ENCODE measurements at regions not wholly inside any gene's neighbourhood (a gene's known extent, or its start where the extent isn't known, plus 50 kb on each side); places are given as distances from the start of the nearest gene placed in this dataset.

DNA sequence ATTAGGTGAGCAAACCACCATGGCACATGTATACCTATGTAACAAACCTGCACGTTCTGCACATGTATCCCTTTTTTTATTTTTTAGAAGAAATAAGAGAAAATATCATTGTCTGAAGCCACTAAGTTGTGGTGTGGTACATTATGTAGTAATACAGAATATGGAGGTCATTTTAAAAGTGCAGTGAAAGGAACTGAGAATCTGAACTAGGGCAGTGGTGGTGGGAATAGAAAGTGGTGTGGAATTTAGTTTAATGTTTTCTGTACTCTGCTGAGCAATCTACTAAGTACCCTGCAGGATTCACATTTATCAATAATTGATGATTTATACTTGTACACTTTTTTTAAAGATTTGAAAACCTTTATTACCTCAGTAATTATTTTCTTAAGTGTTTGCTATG, 283.5 kb downstream of the CHL1 start:
- H3K4me1 Mint-ChIP-seq (ENCODE audit: low read depth, unreplicated experiment) = no peaks in the 10 kb centered on the region
- CTCF ChIA-PET = no interaction called here
- intact Hi-C loops (cut with micrococcal nuclease; ENCODE audit: unreplicated experiment) = loop anchor here (5.0 to 10.0 kb wide), 2 partner anchors 152 to 365 kb away; no protein-coding TSS in a partner anchor
- no peaks in the 10 kb centered on the region for H3K27me3 Mint-ChIP-seq (ENCODE audit: unreplicated experiment)
- no peak overlapping the region for H3K27ac Mint-ChIP-seq (ENCODE audit: unreplicated experiment)
- H3K4me3 Mint-ChIP-seq (ENCODE audit: low read depth, unreplicated experiment) = no peak overlapping the region
- BruUV-seq (replicated peaks) = no TSS peak
- no peak for TF ChIP-seq CTCF (IDR thresholded peaks at IDR 0.05; ENCODE audit: unreplicated experiment)
- peaks cover 10% of the 10 kb centered on the region for H3K9me3 Mint-ChIP-seq (ENCODE audit: low read depth, unreplicated experiment)
- no peaks in the 10 kb centered on the region for H3K36me3 Mint-ChIP-seq (ENCODE audit: insufficient read depth, unreplicated experiment)
- DNase-seq = no peak

DNA sequence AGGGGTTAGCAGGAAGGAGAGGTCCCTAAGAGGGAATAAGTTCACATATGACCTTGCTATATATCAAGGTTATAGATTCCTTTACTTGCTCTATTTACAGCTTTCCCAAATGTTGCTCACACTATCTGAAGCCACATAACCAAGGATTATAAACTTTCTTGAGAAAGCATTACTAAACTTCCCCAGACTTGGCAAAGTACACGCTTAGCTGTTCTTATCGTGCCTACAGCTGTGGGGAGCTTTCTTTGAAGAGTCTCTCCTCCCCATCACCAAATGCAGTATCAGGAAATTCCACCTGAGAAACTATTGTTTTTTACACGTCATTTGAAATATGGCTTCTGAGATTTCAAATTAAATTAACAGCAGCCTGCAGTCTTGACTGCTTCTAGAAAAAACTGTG, 284.5 kb downstream of the CHL1 start:
- no peaks in the 10 kb centered on the region for H3K4me1 Mint-ChIP-seq (ENCODE audit: low read depth, unreplicated experiment)
- CTCF ChIA-PET = no interaction called here
- no peaks in the 10 kb centered on the region for H3K27me3 Mint-ChIP-seq (ENCODE audit: unreplicated experiment)
- DNase-seq = no peak
- peaks cover 8% of the 10 kb centered on the region for H3K9me3 Mint-ChIP-seq (ENCODE audit: low read depth, unreplicated experiment)
- no peak overlapping the region for H3K4me3 Mint-ChIP-seq (ENCODE audit: low read depth, unreplicated experiment)
- H3K27ac Mint-ChIP-seq (ENCODE audit: unreplicated experiment) = no peak overlapping the region
- BruUV-seq (replicated peaks) = no TSS peak
- intact Hi-C loops (cut with micrococcal nuclease; ENCODE audit: unreplicated experiment) = loop anchor here (5.0 to 10.0 kb wide), 2 partner anchors 151 to 364 kb away; no protein-coding TSS in a partner anchor
- H3K36me3 Mint-ChIP-seq (ENCODE audit: insufficient read depth, unreplicated experiment) = no peaks in the 10 kb centered on the region
- TF ChIP-seq CTCF (IDR thresholded peaks at IDR 0.05; ENCODE audit: unreplicated experiment) = no peak

GRCh38 chr3:481680-482079, 285.1 kb downstream of the CHL1 start:
- peak; percentile 33 for TF ChIP-seq CTCF (IDR thresholded peaks at IDR 0.05; ENCODE audit: unreplicated experiment)

DNA sequence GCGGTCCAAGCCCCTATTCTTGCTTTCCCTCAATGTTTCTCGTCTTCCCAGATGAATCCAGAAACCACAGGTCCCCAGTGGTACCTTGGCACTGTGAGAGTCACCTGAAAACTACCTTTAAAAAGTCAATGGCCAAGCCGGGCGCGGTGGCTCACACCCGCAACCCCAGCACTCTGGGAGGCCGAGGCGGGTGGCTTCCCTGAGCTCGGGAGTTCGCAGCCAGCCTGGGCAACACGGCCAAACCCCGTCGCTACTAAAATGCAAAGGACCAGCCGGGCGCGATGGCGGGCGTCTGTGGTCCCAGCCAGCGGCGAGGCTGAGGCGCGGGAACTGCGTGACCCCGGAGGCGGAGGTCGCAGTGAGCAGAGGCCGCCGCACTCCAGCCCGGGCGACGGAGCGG, 285.9 kb downstream of the CHL1 start:
- no peak overlapping the region for H3K4me3 Mint-ChIP-seq (ENCODE audit: low read depth, unreplicated experiment)
- DNase-seq = no peak
- H3K27me3 Mint-ChIP-seq (ENCODE audit: unreplicated experiment) = no peaks in the 10 kb centered on the region
- no peaks in the 10 kb centered on the region for H3K4me1 Mint-ChIP-seq (ENCODE audit: low read depth, unreplicated experiment)
- no peak for TF ChIP-seq CTCF (IDR thresholded peaks at IDR 0.05; ENCODE audit: unreplicated experiment)
- no TSS peak for BruUV-seq (replicated peaks)
- H3K27ac Mint-ChIP-seq (ENCODE audit: unreplicated experiment) = no peak overlapping the region
- peaks cover 6% of the 10 kb centered on the region for H3K9me3 Mint-ChIP-seq (ENCODE audit: low read depth, unreplicated experiment)
- no peaks in the 10 kb centered on the region for H3K36me3 Mint-ChIP-seq (ENCODE audit: insufficient read depth, unreplicated experiment)
- intact Hi-C loops (cut with micrococcal nuclease; ENCODE audit: unreplicated experiment) = loop anchor here (5.0 to 10.0 kb wide), 2 partner anchors 150 to 362 kb away; no protein-coding TSS in a partner anchor
- CTCF ChIA-PET = no interaction called here

More at GRCh38 chr3:481680-482079, 285.1 kb downstream of the CHL1 start:
- intact Hi-C loops (cut with micrococcal nuclease; ENCODE audit: unreplicated experiment) = loop anchor here (5.0 to 10.0 kb wide), 2 partner anchors 151 to 363 kb away; no protein-coding TSS in a partner anchor
- no peaks in the 10 kb centered on the region for H3K27me3 Mint-ChIP-seq (ENCODE audit: unreplicated experiment)
- peak; percentile 6 for DNase-seq
- no peak overlapping the region for H3K27ac Mint-ChIP-seq (ENCODE audit: unreplicated experiment)
- CTCF ChIA-PET = no interaction called here
- BruUV-seq (replicated peaks) = no TSS peak
- H3K9me3 Mint-ChIP-seq (ENCODE audit: low read depth, unreplicated experiment) = peaks cover 4% of the 10 kb centered on the region
- H3K4me1 Mint-ChIP-seq (ENCODE audit: low read depth, unreplicated experiment) = no peaks in the 10 kb centered on the region
- H3K4me3 Mint-ChIP-seq (ENCODE audit: low read depth, unreplicated experiment) = no peak overlapping the region
- no peaks in the 10 kb centered on the region for H3K36me3 Mint-ChIP-seq (ENCODE audit: insufficient read depth, unreplicated experiment)
